GM12891 (cell line): ENCODE measurements at regions not wholly inside any gene's neighbourhood (a gene's known extent, or its start where the extent isn't known, plus 50 kb on each side); places are given as distances from the start of the nearest gene placed in this dataset.

Experiments
- DNase-seq: peaks from one replicate; pipeline ENCODE4 v3.0.0; 2011; ENCODE audit warnings: low spot score; ENCODE audit not compliant: insufficient read length
- FAIRE-seq: peaks from 2 replicates; lab custom pipeline; 2011; peaks lifted over from hg19 to GRCh38; lab: Jason Lieb, UNC
- PAX5 ChIP-seq: IDR thresholded peaks from 2 replicates; pipeline ENCODE4 v1.6.1; 2011; ENCODE audit warnings: low read length, moderate library complexity, mild to moderate bottlenecking; ENCODE audit not compliant: insufficient read depth, severe bottlenecking
- POLR2A ChIP-seq: IDR thresholded peaks from 2 replicates; pipeline ENCODE4 v1.6.1; 2011; ENCODE audit warnings: low read depth, low read length, control low read depth
- POLR2AphosphoS5 ChIP-seq: IDR thresholded peaks from 2 replicates; pipeline ENCODE4 v1.6.1; 2011; ENCODE audit warnings: low read depth, low read length, control low read depth
- POU2F2 ChIP-seq: IDR thresholded peaks from 2 replicates; pipeline ENCODE4 v1.6.1; 2011; ENCODE audit warnings: low read depth, mild to moderate bottlenecking, control low read depth, low read length, moderate library complexity
- SPI1 ChIP-seq: IDR thresholded peaks from 2 replicates; pipeline ENCODE4 v1.6.1; 2011; ENCODE audit warnings: low read depth, low read length, control low read depth
- TAF1 ChIP-seq: IDR thresholded peaks from 2 replicates; pipeline ENCODE4 v1.6.1; 2011; ENCODE audit warnings: low read depth, low read length, control low read depth

DNA sequence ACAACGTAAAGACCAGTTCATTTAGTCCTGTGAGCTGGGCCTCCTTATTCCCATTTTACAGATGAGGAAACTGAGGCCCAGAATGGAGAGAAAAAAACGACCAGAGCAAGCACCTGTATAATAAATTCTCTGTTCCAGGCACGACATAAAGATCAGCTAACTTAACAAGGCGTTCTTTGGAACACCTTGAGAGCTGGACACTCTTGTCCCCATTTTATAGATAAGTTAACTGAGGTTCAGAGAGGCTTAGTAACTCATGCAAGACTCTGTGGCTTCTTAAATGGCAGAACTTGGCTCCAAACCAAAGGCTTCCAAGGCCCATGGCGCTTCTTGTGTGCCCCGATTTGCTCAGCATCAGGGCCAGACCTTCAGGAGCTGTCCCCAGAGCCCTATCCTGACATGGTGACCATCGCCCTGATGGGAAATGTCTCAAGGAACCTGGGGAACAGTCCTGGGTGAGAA is 142.1 kb downstream of the VEGFA start:
- DNase-seq (no peak), FAIRE-seq (no peak)
- TF ChIP-seq PAX5 (no peak), POLR2A (no peak), POLR2AphosphoS5 (no peak), TAF1 (no peak), SPI1 (no peak), POU2F2 (no peak)

DNA sequence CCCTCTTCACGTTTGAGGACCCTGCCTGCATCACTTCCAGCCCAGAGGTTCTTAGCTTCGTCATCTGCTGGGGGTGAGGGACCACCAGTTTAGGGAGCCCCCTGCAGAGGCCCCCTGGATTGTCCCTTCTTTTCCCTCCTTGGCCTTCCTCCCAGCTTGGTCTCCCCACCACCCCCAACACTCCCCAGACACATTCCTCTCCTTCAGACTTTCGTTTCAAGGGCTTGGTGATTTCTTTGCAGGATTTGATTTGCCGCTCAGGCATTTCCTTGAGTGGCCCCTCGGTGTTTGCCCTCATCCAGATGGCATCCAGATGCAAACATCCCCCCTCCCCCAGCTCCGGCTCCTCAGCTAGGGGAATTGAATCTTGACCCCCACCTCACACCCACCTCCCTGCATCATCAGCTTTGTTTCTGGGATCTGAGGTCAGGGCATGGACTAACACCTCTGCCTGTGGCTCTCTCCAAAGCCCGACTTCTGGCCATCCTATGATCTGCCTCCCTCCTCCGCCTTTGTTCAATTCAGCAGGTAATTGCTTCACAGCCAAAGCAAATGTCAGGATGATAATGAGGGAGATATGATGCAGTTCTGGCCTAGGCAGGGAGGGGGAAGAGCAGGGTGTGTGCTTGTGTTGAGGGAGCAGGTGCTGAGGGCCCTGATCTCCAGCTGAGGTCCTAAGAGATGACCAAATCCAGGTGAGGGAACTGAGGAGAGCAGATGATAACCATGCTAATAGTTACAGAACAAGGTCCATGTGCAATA is 141.5 kb downstream of the VEGFA start:
- TF ChIP-seq PAX5, result no peak
- FAIRE-seq (no peak), DNase-seq (no peak)

DNA sequence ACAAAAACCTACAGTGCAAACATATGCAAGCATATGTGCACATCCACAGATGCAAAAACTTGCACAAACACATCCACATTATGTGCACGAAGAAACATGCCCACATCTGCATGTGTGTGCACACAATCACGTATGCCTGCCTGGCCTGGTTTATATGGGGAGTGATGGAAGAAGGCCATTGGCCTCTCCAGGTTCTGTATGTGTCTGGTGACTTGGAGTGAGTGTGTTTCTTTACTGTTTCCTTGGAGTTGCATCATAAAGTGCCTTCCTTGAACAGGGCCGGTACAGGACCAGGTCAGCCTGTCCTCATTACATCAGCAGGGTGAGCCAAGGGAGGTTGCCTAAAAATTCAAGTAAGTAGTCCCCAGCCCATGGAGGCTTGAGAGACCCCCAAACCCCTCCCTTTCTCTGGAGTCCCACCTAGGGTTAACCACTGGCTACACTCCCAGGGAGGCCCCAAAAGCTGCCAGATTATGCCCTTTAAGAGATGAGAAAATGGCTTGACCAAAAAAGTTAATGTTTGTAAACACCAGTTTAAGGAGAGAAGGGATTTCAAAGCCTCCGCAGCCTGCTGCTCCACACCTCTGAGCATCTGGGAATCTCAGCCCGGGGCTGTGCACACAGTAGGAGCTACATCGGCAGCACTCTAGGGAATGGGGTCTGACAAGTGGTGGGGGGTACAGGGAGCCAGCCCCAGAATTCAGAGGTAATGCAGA is 140.8 kb downstream of the VEGFA start:
- FAIRE-seq, result no peak
- DNase-seq, result no peak

DNA sequence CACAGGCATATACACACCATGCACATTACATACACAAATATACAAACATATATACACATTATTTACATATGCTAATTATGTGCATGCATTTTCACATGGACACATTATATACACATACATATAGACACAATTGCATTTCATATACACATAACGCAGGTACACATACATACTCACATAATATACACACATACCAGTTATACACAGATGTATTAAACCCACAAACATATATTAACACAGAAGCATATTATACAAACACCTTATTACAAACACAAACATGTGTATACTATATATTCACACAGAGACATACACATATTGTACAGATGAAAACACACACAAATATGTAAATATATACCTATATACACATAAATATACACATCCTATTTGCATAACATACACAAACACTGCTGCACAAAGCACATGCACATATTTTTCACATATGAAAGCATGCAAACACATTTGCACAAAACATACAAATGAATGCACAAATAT is 140.2 kb downstream of the VEGFA start:
- DNase-seq, result no peak
- TF ChIP-seq POLR2AphosphoS5 (no peak), POU2F2 (no peak), SPI1 (no peak), TAF1 (no peak), PAX5 (no peak)
- FAIRE-seq, result no peak

More for the DNA sequence above, 140.8 kb downstream of the VEGFA start:
- TF ChIP-seq POLR2AphosphoS5 (no peak), POLR2A (no peak), PAX5 (no peak), SPI1 (no peak), TAF1 (no peak), POU2F2 (no peak)

DNA sequence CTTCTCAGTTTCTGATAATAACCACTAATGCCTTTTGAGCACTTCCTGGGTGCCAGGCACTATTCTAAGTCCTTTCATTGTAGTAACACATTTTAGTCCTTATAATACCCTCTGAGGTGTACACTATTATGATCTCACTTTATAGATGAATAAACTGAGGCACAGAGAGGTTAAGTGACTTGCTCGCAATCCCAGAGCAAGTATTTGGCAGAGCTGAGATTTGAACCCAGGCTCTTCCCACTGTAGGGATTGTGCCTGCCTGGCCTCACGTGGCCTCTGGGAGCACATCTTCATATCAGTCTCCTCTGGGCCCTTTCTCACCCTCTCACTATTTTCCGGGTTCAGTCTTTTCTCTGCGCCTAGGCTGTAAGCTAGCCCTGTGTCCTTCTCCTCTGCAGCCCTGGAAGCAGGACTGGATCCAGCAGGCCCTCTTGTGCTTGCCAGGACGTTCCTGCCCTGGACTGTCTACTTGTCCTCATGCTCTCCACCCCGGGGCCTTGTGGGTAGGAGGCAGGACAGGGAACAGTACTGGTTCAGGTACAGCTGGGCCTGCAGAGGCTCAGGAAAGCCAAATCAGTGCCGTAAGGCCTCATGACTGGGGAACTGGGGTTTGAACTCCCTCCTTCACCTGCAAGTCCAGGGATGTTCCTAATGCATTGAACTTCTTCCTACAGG is 139.6 kb downstream of the VEGFA start:
- DNase-seq (no peak), FAIRE-seq (no peak)
- TF ChIP-seq POU2F2, result no peak
- TF ChIP-seq SPI1, result no peak
- TF ChIP-seq TAF1, result no peak
- no peak for TF ChIP-seq POLR2A

DNA sequence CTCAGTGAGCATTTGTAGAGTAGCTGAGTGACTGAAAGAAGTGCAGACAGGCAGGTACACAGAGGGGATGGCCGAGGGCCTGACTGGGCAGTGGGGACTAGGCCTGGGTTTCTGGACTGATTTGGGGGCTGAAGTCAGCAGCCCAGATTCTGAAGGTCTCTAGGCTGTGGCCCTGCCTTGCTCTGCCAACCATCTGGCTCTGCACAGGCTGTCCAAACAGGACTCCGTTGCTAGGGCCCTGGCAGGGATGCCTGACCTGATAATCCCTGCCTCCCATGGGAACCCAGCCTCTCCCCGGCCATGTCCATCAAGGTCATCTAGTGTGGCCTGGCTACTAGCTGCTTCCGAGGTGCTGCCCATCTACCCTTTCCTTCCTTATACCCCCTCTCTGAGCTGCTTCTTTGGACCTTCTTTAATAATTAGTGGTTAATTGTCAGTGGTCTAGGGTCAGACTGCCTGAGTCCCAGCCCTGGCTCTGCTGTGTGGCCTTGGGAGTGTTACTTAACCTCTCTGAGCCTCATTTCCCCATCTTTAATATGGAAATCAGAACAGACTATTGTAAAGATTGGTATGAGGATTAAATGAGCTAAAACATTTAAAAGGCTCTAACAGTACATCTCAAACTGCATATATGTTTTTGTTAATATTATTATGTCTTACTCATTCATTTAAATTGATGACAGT is 137.9 kb downstream of the VEGFA start:
- DNase-seq (no peak), FAIRE-seq (no peak)
- TF ChIP-seq POLR2AphosphoS5 (no peak), TAF1 (no peak), PAX5 (no peak), POU2F2 (no peak), POLR2A (no peak), SPI1 (no peak)

DNA sequence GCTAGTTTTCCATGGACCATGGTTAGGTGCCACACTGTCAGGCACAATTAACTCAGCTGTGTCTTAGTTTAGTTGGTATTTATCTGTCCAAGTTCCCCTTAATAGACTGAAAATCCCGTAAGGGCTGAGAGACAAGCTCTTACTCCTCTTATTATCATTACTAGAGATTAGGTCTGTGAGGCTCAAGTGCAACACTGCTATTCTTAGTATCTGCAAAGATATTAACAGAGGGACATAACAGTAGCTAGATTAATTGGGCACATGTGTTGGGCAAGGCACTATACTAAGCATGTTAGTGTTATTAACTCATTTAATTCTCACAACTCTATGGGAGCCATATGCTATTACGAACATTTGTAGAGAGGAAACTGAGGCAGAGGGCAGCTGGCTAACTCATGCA is 137.3 kb downstream of the VEGFA start:
- no peak for FAIRE-seq
- TF ChIP-seq SPI1, result no peak
- no peak for TF ChIP-seq POLR2AphosphoS5
- TF ChIP-seq TAF1, result no peak
- no peak for TF ChIP-seq POU2F2
- no peak for TF ChIP-seq PAX5

DNA sequence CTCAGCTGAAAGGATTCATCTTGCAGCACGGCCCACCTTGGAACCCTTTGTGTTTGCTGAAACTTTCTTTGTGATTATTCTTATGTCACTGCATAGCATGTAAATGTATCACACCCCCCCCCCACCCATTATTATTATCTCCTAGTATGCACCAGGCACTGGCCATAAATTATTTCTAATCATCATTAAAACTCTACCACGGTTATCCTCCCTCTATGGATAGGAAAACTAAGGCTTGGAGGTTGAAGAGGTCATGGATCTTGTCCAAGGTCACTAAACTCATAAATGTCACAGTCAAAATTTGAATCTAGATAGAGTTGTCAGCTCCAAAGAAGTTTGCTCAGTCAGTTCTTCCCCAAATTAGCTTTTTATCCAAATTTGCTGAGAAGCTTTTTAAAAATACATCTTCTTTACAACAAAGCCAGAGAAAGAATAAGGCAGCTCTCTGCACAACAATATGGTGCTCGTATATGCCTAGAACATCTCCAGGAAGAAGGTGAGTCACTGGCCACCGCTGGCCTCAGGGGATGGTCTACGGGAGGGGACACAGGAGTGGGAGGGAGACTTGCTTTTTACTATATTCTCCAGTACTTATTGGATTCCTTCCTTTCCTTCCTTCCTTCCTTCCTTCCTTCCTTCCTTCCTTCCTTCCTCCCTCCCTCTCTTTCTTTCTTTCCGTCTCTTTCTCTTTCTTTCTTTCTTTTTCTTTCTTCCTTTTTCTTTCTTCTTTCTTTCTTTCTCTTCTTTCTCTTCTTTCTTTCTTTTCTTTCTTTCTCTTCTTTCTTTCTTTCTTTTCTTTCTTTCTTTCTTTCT is 134.5 kb downstream of the VEGFA start:
- no peak for FAIRE-seq
- DNase-seq, result no peak
- no peak for TF ChIP-seq TAF1

More for the DNA sequence above, 137.3 kb downstream of the VEGFA start:
- no peak for DNase-seq

DNA sequence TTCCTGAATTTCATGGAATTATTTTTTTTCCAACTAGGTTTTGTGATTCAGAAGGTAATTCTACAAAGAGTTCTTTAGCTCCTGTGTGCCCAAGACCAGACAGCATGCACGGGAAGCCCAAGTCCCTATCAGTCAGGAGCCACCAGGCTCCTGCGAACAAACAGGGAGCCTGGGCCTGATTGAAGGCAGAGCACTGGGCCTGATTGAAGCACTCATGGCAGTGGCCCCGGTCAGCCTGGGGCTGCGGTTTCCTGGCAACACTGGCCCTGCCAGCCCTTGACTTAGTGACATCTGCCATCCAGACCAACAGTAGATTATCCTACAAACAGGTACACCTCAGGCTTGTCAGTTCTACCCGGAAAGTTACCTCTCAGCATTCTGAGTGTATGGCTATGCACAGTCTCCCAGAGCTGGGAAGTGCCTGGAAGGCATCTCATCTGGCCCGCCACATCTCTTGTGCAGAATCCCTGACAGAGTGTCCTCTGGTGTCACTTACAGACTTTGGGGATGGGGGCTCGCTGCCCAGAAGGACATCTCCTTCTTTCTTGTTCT is 133.8 kb downstream of the VEGFA start:
- TF ChIP-seq POLR2AphosphoS5, result no peak
- TF ChIP-seq POU2F2, result no peak
- no peak for DNase-seq
- no peak for FAIRE-seq
